HepG2 (cell line): ENCODE measurements at regions not wholly inside any gene's neighbourhood (a gene's known extent, or its start where the extent isn't known, plus 50 kb on each side); places are given as distances from the start of the nearest gene placed in this dataset.

Source experiments
- ATAC-seq: fragments of 200-7000 bp; cut with Tn5 transposase; 3 replicates; pipeline ENCODE4 v1.9.1; 2020; ENCODE audit warnings: mild to moderate bottlenecking, moderate library complexity
- BruUV-seq: library from RNA; stranded (reverse); fragments of 400-500 nt; replicated peaks from 2 replicates; lab custom pipeline; 2021; lab: Mats Ljungman, UMichigan
- CTCF ChIA-PET: fragments of 300-600 bp; formaldehyde crosslinking; extraction: SDS; loops from one replicate; lab custom pipeline; 2021; ENCODE audit warnings: low total read pairs, inconsistent platforms, low intra/inter-chr PET ratio; lab: Yijun Ruan, JAX
- POLR2A ChIA-PET: fragments of 350-600 bp; sonication (Branson Sonifier 250); formaldehyde crosslinking; loops from one replicate; lab custom pipeline; 2020; ENCODE audit warnings: antibody characterized with exemption, inconsistent platforms; lab: Yijun Ruan, JAX
- DNase-seq: peaks from one replicate; pipeline ENCODE4 v3.0.0-alpha.2; 2015; ENCODE audit warnings: low spot score
- FAIRE-seq: peaks from 3 replicates; lab custom pipeline; 2011; peaks lifted over from hg19 to GRCh38; lab: Jason Lieb, UNC
- H2AFZ ChIP-seq: one replicate; pipeline ENCODE4 v1.6.1; 2011; ENCODE audit warnings: low read length, inconsistent platforms
- H3K27ac ChIP-seq: fragments of 300-600 bp; 3 replicates; pipeline ENCODE4 v1.8.0; 2011; ENCODE audit warnings: mixed run types, mild to moderate bottlenecking, mixed read lengths, low read length, inconsistent platforms; ENCODE audit not compliant: insufficient read depth; ENCODE audit errors: extremely low read length
- H3K27me3 ChIP-seq, 2 experiments: fragments of 200-600 bp in 1 of 2; 2 replicates in 1 of 2; 3 replicates in 1 of 2; pipeline versions ENCODE4 v1.6.0 to v1.8.0; 2011; ENCODE audit warnings: low read length in 2 of 2, mild to moderate bottlenecking in 2 of 2, moderate library complexity in 2 of 2, inconsistent platforms in 1 of 2; ENCODE audit not compliant: insufficient read depth in 2 of 2, control insufficient read depth in 1 of 2
- H3K36me3 ChIP-seq, 2 experiments: fragments of 200-600 bp in 1 of 2; replicated peaks in 1 of 2; 2 replicates in 1 of 2; 3 replicates in 1 of 2; pipeline versions ENCODE4 v1.5.1 to v1.8.0; 2011; ENCODE audit warnings: low read length in 2 of 2, inconsistent platforms in 1 of 2; ENCODE audit not compliant: insufficient read depth in 2 of 2, control insufficient read depth in 1 of 2
- H3K4me1 ChIP-seq: 2 replicates; pipeline ENCODE4 v1.5.1; 2012; ENCODE audit warnings: low read length, inconsistent platforms; ENCODE audit not compliant: insufficient read depth
- H3K4me2 ChIP-seq: 2 replicates; pipeline ENCODE4 v1.6.0; 2011; ENCODE audit warnings: low read depth, low read length, inconsistent platforms
- H3K4me3 ChIP-seq, 3 experiments: fragments of 200-600 bp in 1 of 3; sonication (generic), shearing (Covaris generic) in 1 of 3; replicated peaks in 1 of 3; 2 replicates each; pipeline ENCODE4 v1.5.1; 2011 to 2016; ENCODE audit warnings: low read length in 3 of 3, inconsistent platforms in 2 of 3, low read depth in 2 of 3, mild to moderate bottlenecking in 2 of 3, control low read depth in 1 of 3, mixed read lengths in 1 of 3; ENCODE audit not compliant: insufficient read depth in 1 of 3
- H3K79me2 ChIP-seq: one replicate; pipeline ENCODE4 v1.6.1; 2011; ENCODE audit warnings: low read length, inconsistent platforms; ENCODE audit not compliant: insufficient read depth
- H3K9ac ChIP-seq: 2 replicates; pipeline ENCODE4 v1.6.0; 2011; ENCODE audit warnings: mild to moderate bottlenecking, low read depth, low read length, inconsistent platforms; ENCODE audit not compliant: insufficient read depth
- H3K9me3 ChIP-seq: 2 replicates; pipeline ENCODE4 v1.5.1; 2012; ENCODE audit warnings: mild to moderate bottlenecking, low read length
- H4K20me1 ChIP-seq: 2 replicates; pipeline ENCODE4 v1.6.0; 2011; ENCODE audit warnings: inconsistent platforms, mild to moderate bottlenecking, low read length, moderate library complexity; ENCODE audit not compliant: insufficient read depth
- FOSL1 ChIP-seq: sonication (generic); formaldehyde crosslinking; IDR thresholded peaks from 2 replicates; pipeline ENCODE4 v1.9.0; 2021; ENCODE audit warnings: missing genetic modification reagents, borderline replicate concordance
- FOXK1 ChIP-seq: sonication (generic); formaldehyde crosslinking; IDR thresholded peaks from 2 replicates; pipeline ENCODE4 v1.4.0; 2020; ENCODE audit warnings: low read depth, missing genetic modification reagents, borderline replicate concordance
- GABPA ChIP-seq, 2 experiments: IDR thresholded peaks; 2 replicates each; pipeline ENCODE4 v1.6.1; 2011 to 2016; ENCODE audit warnings: low read depth in 2 of 2, low read length in 1 of 2, missing biosample characterization in 1 of 2, missing genetic modification characterization in 1 of 2
- GATAD1 ChIP-seq: IDR thresholded peaks from 2 replicates; pipeline ENCODE4 v1.6.1; 2016; ENCODE audit warnings: missing genetic modification reagents, missing compliant biosample characterization
- HMGA1 ChIP-seq: sonication (generic); formaldehyde crosslinking; conservative IDR thresholded peaks from 2 replicates; pipeline ENCODE4 v1.4.0; 2020; ENCODE audit warnings: missing genetic modification reagents
- HNRNPL ChIP-seq: fragments of 200-400 bp; formaldehyde crosslinking; IDR thresholded peaks from 2 replicates; pipeline ENCODE4 v1.6.1; 2017; ENCODE audit warnings: mild to moderate bottlenecking, low read depth, low read length
- JDP2 ChIP-seq: sonication (generic); formaldehyde crosslinking; IDR thresholded peaks from 2 replicates; pipeline ENCODE4 v1.8.1; 2022; ENCODE audit warnings: missing genetic modification reagents, borderline replicate concordance
- KLF15 ChIP-seq: sonication (generic); formaldehyde crosslinking; IDR thresholded peaks from 2 replicates; pipeline ENCODE4 v1.8.1; 2023; ENCODE audit warnings: borderline replicate concordance, mild to moderate bottlenecking, inconsistent platforms, missing genetic modification reagents, mixed read lengths
- NFYC ChIP-seq: IDR thresholded peaks from 2 replicates; pipeline ENCODE4 v1.6.1; 2016; ENCODE audit warnings: missing genetic modification reagents, missing compliant biosample characterization
- THAP11 ChIP-seq: IDR thresholded peaks from 2 replicates; pipeline ENCODE4 v1.6.1; 2016; ENCODE audit warnings: missing biosample characterization, missing genetic modification reagents
- ZNF354B ChIP-seq: sonication (generic); formaldehyde crosslinking; IDR thresholded peaks from 2 replicates; pipeline ENCODE4 v1.8.0; 2022; ENCODE audit warnings: mild to moderate bottlenecking, missing genetic modification reagents
- ZNF589 ChIP-seq: sonication (generic); formaldehyde crosslinking; conservative IDR thresholded peaks from 2 replicates; pipeline ENCODE4 v1.8.0; 2022; ENCODE audit warnings: mild to moderate bottlenecking, moderate library complexity, missing genetic modification reagents
- ZNF766 ChIP-seq: sonication (generic); formaldehyde crosslinking; IDR thresholded peaks from 2 replicates; pipeline ENCODE4 v1.5.0; 2020; ENCODE audit warnings: missing genetic modification reagents, borderline replicate concordance
- ZNF775 ChIP-seq: sonication (generic); formaldehyde crosslinking; IDR thresholded peaks from 2 replicates; pipeline ENCODE4 v1.4.0; 2020; ENCODE audit warnings: missing genetic modification reagents, mild to moderate bottlenecking, moderate library complexity, borderline replicate concordance
- WGBS: methylation state at CpG from one replicate; pipeline ENCODE4 v1.1.6; 2017; ENCODE audit warnings: low lambda C conversion rate; 5-methylcytosine and 5-hydroxymethylcytosine counted together
- in situ Hi-C: cut with HindIII; loops from 2 replicates; pipeline ENCODE4 v1.10.0; 2017; ENCODE audit warnings: low pct_unique_long_range_greater_than_20kb; ENCODE audit not compliant: extremely low pct_ligation_motif_present
- intact Hi-C: fragments of 100-400 bp; cut with micrococcal nuclease; formaldehyde crosslinking; loops from one replicate; pipeline ENCODE4 v1.10.0; 2022; ENCODE audit not compliant: unreplicated experiment
- TF ChIP-seq, protein P1 (sequence below): sonication (generic); formaldehyde crosslinking; IDR thresholded peaks from 2 replicates; pipeline ENCODE4 v1.8.0; 2022; ENCODE audit warnings: mild to moderate bottlenecking, missing genetic modification reagents; ENCODE audit not compliant: insufficient replicate concordance
- TF ChIP-seq, protein P2 (sequence below): IDR thresholded peaks from 2 replicates; pipeline ENCODE4 v1.6.1; 2016; ENCODE audit warnings: missing compliant biosample characterization, missing genetic modification reagents, borderline replicate concordance

DNA sequence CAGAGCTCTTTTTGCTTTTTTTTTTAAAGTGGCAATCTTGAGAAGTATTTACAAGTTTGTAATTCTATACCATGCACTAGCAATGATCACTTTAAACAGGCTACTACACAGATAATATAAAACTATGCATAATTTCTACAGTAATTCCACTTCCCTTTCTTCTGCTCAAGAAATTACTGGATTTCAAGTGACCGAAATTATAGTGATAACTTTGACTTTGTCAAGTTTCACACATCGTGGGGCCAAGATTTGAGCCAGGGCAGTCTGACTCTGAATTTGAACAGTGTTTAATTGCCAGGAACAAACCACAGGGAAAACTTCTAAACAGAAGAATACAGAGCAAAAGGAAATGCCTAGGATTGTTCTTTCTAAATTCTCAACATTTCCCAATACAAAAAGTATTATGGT is 288.3 kb upstream of the MKLN1 start (continued):
- TF ChIP-seq ZNF766 (CRISPR knock-in tag): no peak
- no peak for TF ChIP-seq ZNF589 (CRISPR knock-in tag)
- TF ChIP-seq HMGA1 (CRISPR knock-in tag): no peak
- no peak for TF ChIP-seq GATAD1

DNA sequence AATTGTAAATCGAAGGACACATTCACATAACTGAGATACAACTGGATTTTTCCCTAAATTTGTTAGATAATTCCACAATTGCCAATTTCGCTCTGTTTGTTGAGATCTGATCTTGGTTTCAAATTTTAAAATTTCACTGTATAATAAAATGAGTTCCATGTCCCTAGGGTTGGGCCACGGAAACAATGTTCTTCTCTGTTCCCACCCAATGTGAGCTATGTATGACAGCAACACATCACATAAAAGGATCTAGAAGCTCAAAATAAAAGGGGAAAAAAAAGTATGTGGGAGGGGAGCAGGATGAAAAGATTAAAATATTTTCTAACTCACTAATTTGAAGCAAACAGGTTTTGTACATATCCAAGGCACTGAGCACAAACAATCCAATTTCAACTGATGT is 287.8 kb upstream of the MKLN1 start:
- Histone ChIP-seq H3K9ac (no peak overlapping the region), H3K4me1 (peaks cover 15% of the 10 kb centered on the region), H3K4me2 (no peak overlapping the region), H2AFZ (no peak overlapping the region), H3K27me3 (no peaks in the 10 kb centered on the region), H3K4me3 (no peak overlapping the region), H3K9me3 (no peaks in the 10 kb centered on the region), H3K36me3 (peaks cover 2 to 3% of the 10 kb centered on the region in 2 experiments; a peak in 1 of 5 replicates), H3K79me2 (peaks cover 29% of the 10 kb centered on the region), H3K27ac (no peak overlapping the region), H4K20me1 (peaks cover 19% of the 10 kb centered on the region)
- DNase-seq (no peak), FAIRE-seq (no peak), ATAC-seq (no peak)
- in situ Hi-C loops (loop anchor here (10.0 kb wide), 1 partner anchor 145 kb away; no protein-coding TSS in a partner anchor), intact Hi-C loops (loop anchor here (1.0 to 2.0 kb wide), 3 partner anchors 58 to 165 kb away; no protein-coding TSS in a partner anchor)
- ChIA-PET CTCF (interaction anchor here (1.9 to 2.1 kb wide), 2 partner anchors 58 to 164 kb away, joined by 9 to 15 read pairs; no protein-coding TSS in a partner anchor), POLR2A (no interaction called here)
- WGBS: 97% methylated on average over 3 of the region's 3 CpGs
- no peak for TF ChIP-seq FOSL1 (CRISPR knock-in tag)
- TF ChIP-seq ZNF354B (CRISPR knock-in tag): no peak
- no peak for TF ChIP-seq HNRNPL
- TF ChIP-seq FOXK1 (CRISPR knock-in tag): no peak
- TF ChIP-seq GABPA (IDR thresholded peaks at IDR 0.05; ENCODE audit: low read depth, low read length): no peak
- no peak for TF ChIP-seq GABPA (CRISPR knock-in tag; IDR thresholded peaks at IDR 0.05; ENCODE audit: low read depth)
- TF ChIP-seq, protein P1, sequence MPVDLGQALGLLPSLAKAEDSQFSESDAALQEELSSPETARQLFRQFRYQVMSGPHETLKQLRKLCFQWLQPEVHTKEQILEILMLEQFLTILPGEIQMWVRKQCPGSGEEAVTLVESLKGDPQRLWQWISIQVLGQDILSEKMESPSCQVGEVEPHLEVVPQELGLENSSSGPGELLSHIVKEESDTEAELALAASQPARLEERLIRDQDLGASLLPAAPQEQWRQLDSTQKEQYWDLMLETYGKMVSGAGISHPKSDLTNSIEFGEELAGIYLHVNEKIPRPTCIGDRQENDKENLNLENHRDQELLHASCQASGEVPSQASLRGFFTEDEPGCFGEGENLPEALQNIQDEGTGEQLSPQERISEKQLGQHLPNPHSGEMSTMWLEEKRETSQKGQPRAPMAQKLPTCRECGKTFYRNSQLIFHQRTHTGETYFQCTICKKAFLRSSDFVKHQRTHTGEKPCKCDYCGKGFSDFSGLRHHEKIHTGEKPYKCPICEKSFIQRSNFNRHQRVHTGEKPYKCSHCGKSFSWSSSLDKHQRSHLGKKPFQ: no peak
- TF ChIP-seq THAP11 (CRISPR knock-in tag): no peak
- TF ChIP-seq KLF15 (CRISPR knock-in tag): no peak
- TF ChIP-seq NFYC (CRISPR knock-in tag): no peak
- TF ChIP-seq, protein P2, sequence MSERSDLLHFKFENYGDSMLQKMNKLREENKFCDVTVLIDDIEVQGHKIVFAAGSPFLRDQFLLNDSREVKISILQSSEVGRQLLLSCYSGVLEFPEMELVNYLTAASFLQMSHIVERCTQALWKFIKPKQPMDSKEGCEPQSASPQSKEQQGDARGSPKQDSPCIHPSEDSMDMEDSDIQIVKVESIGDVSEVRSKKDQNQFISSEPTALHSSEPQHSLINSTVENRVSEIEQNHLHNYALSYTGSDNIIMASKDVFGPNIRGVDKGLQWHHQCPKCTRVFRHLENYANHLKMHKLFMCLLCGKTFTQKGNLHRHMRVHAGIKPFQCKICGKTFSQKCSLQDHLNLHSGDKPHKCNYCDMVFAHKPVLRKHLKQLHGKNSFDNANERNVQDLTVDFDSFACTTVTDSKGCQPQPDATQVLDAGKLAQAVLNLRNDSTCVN (CRISPR knock-in tag): no peak
- TF ChIP-seq JDP2: no peak
- TF ChIP-seq ZNF775 (CRISPR knock-in tag): no peak
- no TSS peak for BruUV-seq
